ENCODE measurements at regions not wholly inside any gene's neighbourhood (a gene's known extent, or its start where the extent isn't known, plus 50 kb on each side); places are given as distances from the start of the nearest gene placed in this dataset.

GRCh38 chr5:61991866-61992265 is 314.1 kb upstream of the KIF2A start:
- Histone ChIP-seq H3K27ac (ENCODE audit: low read depth in 2 of 2, low read length in 2 of 2) (no peak overlapping the region), H3K27me3 (ENCODE audit: control insufficient read depth, insufficient read depth, low read length) (no peaks in the 10 kb centered on the region), H3K4me1 (ENCODE audit: control insufficient read depth in 2 of 3, insufficient read depth in 2 of 3, low read depth in 1 of 3, low read length in 3 of 3) (no peaks in the 10 kb centered on the region), H3K36me3 (ENCODE audit: control insufficient read depth in 2 of 3, insufficient read depth in 3 of 3, low read length in 3 of 3) (no peaks in the 10 kb centered on the region), H3K4me3 (ENCODE audit: low read length in 3 of 3) (no peak overlapping the region), H3K9ac (ENCODE audit: low read length in 3 of 3) (no peak overlapping the region), H3K9me3 (ENCODE audit: control insufficient read depth in 2 of 3, insufficient read depth in 1 of 3, low read length in 3 of 3) (no peaks in the 10 kb centered on the region)
- FAIRE-seq (no peak), DNase-seq (no peak)
- intact Hi-C loops (cut with DNase I): no loop called here
- no peak for TF ChIP-seq CTCF (IDR thresholded peaks at IDR 0.05; ENCODE audit: borderline replicate concordance, extremely low read depth, insufficient read depth)

GRCh38 chr5:61993295-61993927 is 312.6 kb upstream of the KIF2A start:
- H3K36me3 ChIP-seq (ENCODE audit: control insufficient read depth in 2 of 3, insufficient read depth in 3 of 3, low read length in 3 of 3): no peaks in the 10 kb centered on the region
- H3K9ac ChIP-seq (ENCODE audit: low read length in 3 of 3): no peak overlapping the region
- no peaks in the 10 kb centered on the region for H3K27me3 ChIP-seq (ENCODE audit: control insufficient read depth, insufficient read depth, low read length)
- no peak overlapping the region for H3K27ac ChIP-seq (ENCODE audit: low read depth in 2 of 2, low read length in 2 of 2)
- H3K9me3 ChIP-seq (ENCODE audit: control insufficient read depth in 2 of 3, insufficient read depth in 1 of 3, low read length in 3 of 3): no peaks in the 10 kb centered on the region
- intact Hi-C loops (cut with DNase I): no loop called here
- H3K4me1 ChIP-seq (ENCODE audit: control insufficient read depth in 2 of 3, insufficient read depth in 2 of 3, low read depth in 1 of 3, low read length in 3 of 3): no peaks in the 10 kb centered on the region
- DNase-seq: no peak
- FAIRE-seq: no peak
- TF ChIP-seq CTCF (IDR thresholded peaks at IDR 0.05; ENCODE audit: borderline replicate concordance, extremely low read depth, insufficient read depth): no peak
- no peak overlapping the region for H3K4me3 ChIP-seq (ENCODE audit: low read length in 3 of 3)

GRCh38 chr5:61994171-61994570 is 311.8 kb upstream of the KIF2A start:
- no peak overlapping the region for H3K9ac ChIP-seq (ENCODE audit: low read length in 3 of 3)
- H3K9me3 ChIP-seq (ENCODE audit: control insufficient read depth in 2 of 3, insufficient read depth in 1 of 3, low read length in 3 of 3): no peaks in the 10 kb centered on the region
- TF ChIP-seq CTCF (IDR thresholded peaks at IDR 0.05; ENCODE audit: borderline replicate concordance, extremely low read depth, insufficient read depth): no peak
- H3K4me3 ChIP-seq (ENCODE audit: low read length in 3 of 3): no peak overlapping the region
- no peaks in the 10 kb centered on the region for H3K36me3 ChIP-seq (ENCODE audit: control insufficient read depth in 2 of 3, insufficient read depth in 3 of 3, low read length in 3 of 3)
- no peaks in the 10 kb centered on the region for H3K27me3 ChIP-seq (ENCODE audit: control insufficient read depth, insufficient read depth, low read length)
- intact Hi-C loops (cut with DNase I): no loop called here
- H3K27ac ChIP-seq (ENCODE audit: low read depth in 2 of 2, low read length in 2 of 2): no peak overlapping the region
- H3K4me1 ChIP-seq (ENCODE audit: control insufficient read depth in 2 of 3, insufficient read depth in 2 of 3, low read depth in 1 of 3, low read length in 3 of 3): no peaks in the 10 kb centered on the region
- FAIRE-seq (no peak), DNase-seq (no peak)

GRCh38 chr5:61995486-61995885 is 310.5 kb upstream of the KIF2A start:
- Histone ChIP-seq H3K4me3 (ENCODE audit: low read length in 3 of 3) (no peak overlapping the region), H3K36me3 (ENCODE audit: control insufficient read depth in 2 of 3, insufficient read depth in 3 of 3, low read length in 3 of 3) (no peaks in the 10 kb centered on the region), H3K4me1 (ENCODE audit: control insufficient read depth in 2 of 3, insufficient read depth in 2 of 3, low read depth in 1 of 3, low read length in 3 of 3) (no peaks in the 10 kb centered on the region), H3K9me3 (ENCODE audit: control insufficient read depth in 2 of 3, insufficient read depth in 1 of 3, low read length in 3 of 3) (no peaks in the 10 kb centered on the region), H3K27me3 (ENCODE audit: control insufficient read depth, insufficient read depth, low read length) (no peaks in the 10 kb centered on the region), H3K27ac (ENCODE audit: low read depth in 2 of 2, low read length in 2 of 2) (no peak overlapping the region), H3K9ac (ENCODE audit: low read length in 3 of 3) (no peak overlapping the region)
- no peak for DNase-seq
- no peak for FAIRE-seq
- no peak for TF ChIP-seq CTCF (IDR thresholded peaks at IDR 0.05; ENCODE audit: borderline replicate concordance, extremely low read depth, insufficient read depth)
- intact Hi-C loops (cut with DNase I): no loop called here

All from kidney (tissue), 13 donors.